AG04450 (cell line): ENCODE measurements at regions not wholly inside any gene's neighbourhood (a gene's known extent, or its start where the extent isn't known, plus 50 kb on each side); places are given as distances from the start of the nearest gene placed in this dataset.

ENCODE experiments used
- CTCF ChIA-PET: fragments of 300-600, 350-600 bp; formaldehyde crosslinking; extraction: SDS; loops from one replicate; lab custom pipeline; 2022; ENCODE audit warnings: antibody characterized with exemption, inconsistent platforms; lab: Charles Lee
- POLR2A ChIA-PET: fragments of 350-600 bp; formaldehyde crosslinking; extraction: SDS; loops from one replicate; lab custom pipeline; 2021; ENCODE audit warnings: antibody characterized with exemption, inconsistent platforms; lab: Yijun Ruan, JAX
- DNase-seq: peaks from one replicate; pipeline ENCODE4 v3.0.0-alpha.2; 2011; ENCODE audit warnings: low read depth, low spot score
- H3K27ac ChIP-seq: one replicate; pipeline ENCODE4 v1.5.1; 2012; ENCODE audit warnings: low read depth, low read length, control low read depth
- H3K27me3 ChIP-seq: one replicate; pipeline ENCODE4 v1.6.0; 2012; ENCODE audit warnings: low read length; ENCODE audit not compliant: control insufficient read depth, insufficient read depth
- H3K4me3 ChIP-seq: 2 replicates; pipeline ENCODE4 v1.5.1; 2011; ENCODE audit warnings: mild to moderate bottlenecking, low read depth, low read length, control low read depth
- H3K9me3 ChIP-seq: 2 replicates; pipeline ENCODE4 v1.5.1; 2012; ENCODE audit warnings: low read length; ENCODE audit not compliant: control insufficient read depth, insufficient read depth
- CTCF ChIP-seq: IDR thresholded peaks from 2 replicates; pipeline ENCODE4 v1.5.1; 2011; ENCODE audit warnings: low read depth, low read length, control low read depth, inconsistent platforms

GRCh38 chr2:8563814-8564474 is 117.9 kb upstream of the ID2 start:
- POLR2A ChIA-PET = no interaction called here
- no peak overlapping the region for H3K4me3 ChIP-seq
- TF ChIP-seq CTCF = no peak
- CTCF ChIA-PET = no interaction called here
- no peaks in the 10 kb centered on the region for H3K27me3 ChIP-seq
- H3K9me3 ChIP-seq = no peaks in the 10 kb centered on the region
- DNase-seq = no peak
- no peak overlapping the region for H3K27ac ChIP-seq

- Histone ChIP-seq H3K27me3 (no peaks in the 10 kb centered on the region), H3K27ac (no peak overlapping the region), H3K9me3 (no peaks in the 10 kb centered on the region), H3K4me3 (no peak overlapping the region)
- TF ChIP-seq CTCF = no peak
- DNase-seq = no peak
- CTCF ChIA-PET = no interaction called here
- POLR2A ChIA-PET = no interaction called here
Observed at GRCh38 chr2:8564475-8564874, 117.4 kb upstream of the ID2 start.

- POLR2A ChIA-PET = no interaction called here
Observed at GRCh38 chr2:8565399-8566154, 116.3 kb upstream of the ID2 start.

GRCh38 chr2:8566155-8566670 is 115.6 kb upstream of the ID2 start:
- ChIA-PET POLR2A (no interaction called here), CTCF (no interaction called here)
- Histone ChIP-seq H3K27me3 (no peaks in the 10 kb centered on the region), H3K9me3 (no peaks in the 10 kb centered on the region), H3K27ac (no peak overlapping the region), H3K4me3 (no peak overlapping the region)
- TF ChIP-seq CTCF = no peak
- no peak for DNase-seq

More at GRCh38 chr2:8565399-8566154, 116.3 kb upstream of the ID2 start:
- Histone ChIP-seq H3K4me3 (no peak overlapping the region), H3K27me3 (no peaks in the 10 kb centered on the region), H3K9me3 (no peaks in the 10 kb centered on the region), H3K27ac (no peak overlapping the region)
- CTCF ChIA-PET = interaction anchor here (0.5 kb wide), 1 partner anchor 247 kb away, joined by 3 read pairs; no protein-coding TSS in a partner anchor
- DNase-seq = no peak
- no peak for TF ChIP-seq CTCF
